OCI-LY7 (cell line): ENCODE measurements at regions not wholly inside any gene's neighbourhood (a gene's known extent, or its start where the extent isn't known, plus 50 kb on each side); places are given as distances from the start of the nearest gene placed in this dataset.

ENCODE experiments used
- BruUV-seq: library from RNA; stranded (reverse); fragments of 400-500 nt; replicated peaks from 2 replicates; lab custom pipeline; 2021; lab: Mats Ljungman, UMichigan
- CTCF ChIA-PET: fragments of 300-600 bp; sonication (Branson Sonifier 250); formaldehyde crosslinking; loops from one replicate; lab custom pipeline; 2022; ENCODE audit warnings: antibody characterized with exemption; ENCODE audit not compliant: unreplicated experiment; lab: Charles Lee
- POLR2A ChIA-PET: fragments of 300-600 bp; sonication (Branson Sonifier 250); formaldehyde crosslinking; loops from one replicate; lab custom pipeline; 2022; ENCODE audit warnings: antibody characterized with exemption; lab: Charles Lee
- DNase-seq: peaks from one replicate; pipeline ENCODE4 v3.0.0-alpha.2; 2015; ENCODE audit warnings: low spot score
- H2AFZ ChIP-seq: fragments of 200-600 bp; sonication (generic), shearing (Covaris generic); 2 replicates; pipeline ENCODE4 v1.6.1; 2014; ENCODE audit warnings: mild to moderate bottlenecking, antibody characterized with exemption, low read length, moderate library complexity
- H3K27ac ChIP-seq: fragments of 200-600 bp; sonication (generic); 2 replicates; pipeline ENCODE4 v1.5.1; 2014; ENCODE audit warnings: mixed run types, low read depth, mild to moderate bottlenecking, moderate library complexity, low read length, inconsistent platforms; ENCODE audit not compliant: poor library complexity, severe bottlenecking
- H3K36me3 ChIP-seq: fragments of 200-600 bp; sonication (generic); 2 replicates; pipeline ENCODE4 v1.6.1; 2014; ENCODE audit warnings: mild to moderate bottlenecking, antibody characterized with exemption, low read length, moderate library complexity, mixed read lengths; ENCODE audit not compliant: insufficient read depth
- H3K4me1 ChIP-seq: fragments of 200-600 bp; sonication (generic); 2 replicates; pipeline ENCODE4 v1.5.1; 2014; ENCODE audit warnings: mild to moderate bottlenecking, low read length; ENCODE audit not compliant: insufficient read depth, poor library complexity, severe bottlenecking
- H3K4me2 ChIP-seq: fragments of 200-600 bp; sonication (generic); 2 replicates; pipeline ENCODE4 v1.6.1; 2014; ENCODE audit warnings: mild to moderate bottlenecking, low read length
- H3K4me3 ChIP-seq: fragments of 200-600 bp; sonication (generic); 2 replicates; pipeline ENCODE4 v1.5.1; 2014; ENCODE audit warnings: mild to moderate bottlenecking, low read depth, low read length; ENCODE audit not compliant: poor library complexity, severe bottlenecking
- H3K79me2 ChIP-seq: fragments of 200-600 bp; sonication (generic); 2 replicates; pipeline ENCODE4 v1.6.1; 2016; ENCODE audit warnings: low read depth, mild to moderate bottlenecking, low read length, moderate library complexity, mixed read lengths; ENCODE audit not compliant: insufficient read depth
- H3K9me2 ChIP-seq: fragments of 200-600 bp; sonication (generic); 2 replicates; pipeline ENCODE4 v1.6.1; 2016; ENCODE audit warnings: mild to moderate bottlenecking, low read length, mixed read lengths; ENCODE audit not compliant: insufficient read depth
- H3K9me3 ChIP-seq: fragments of 200-600 bp; sonication (generic); 2 replicates; pipeline ENCODE4 v1.6.1; 2014; ENCODE audit warnings: mild to moderate bottlenecking, mixed run types, low read length, mixed read lengths
- H4K20me1 ChIP-seq: fragments of 200-600 bp; sonication (generic); 2 replicates; pipeline ENCODE4 v1.6.1; 2014; ENCODE audit warnings: mild to moderate bottlenecking, antibody characterized with exemption, low read length, moderate library complexity, mixed read lengths; ENCODE audit not compliant: insufficient read depth
- EZH2phosphoT487 ChIP-seq: fragments of 200-600 bp; sonication (generic); IDR thresholded peaks from 2 replicates; pipeline ENCODE4 v1.6.1; 2018; ENCODE audit warnings: low read depth, borderline replicate concordance, mild to moderate bottlenecking, mixed run types, antibody characterized with exemption, low read length, moderate library complexity, mixed read lengths
- intact Hi-C: fragments of 100-400 bp; cut with micrococcal nuclease; formaldehyde crosslinking; loops from one replicate; pipeline ENCODE4 v1.10.0; 2022; ENCODE audit not compliant: unreplicated experiment
- TF ChIP-seq, protein P1 (sequence below): fragments of 200-600 bp; sonication (generic); conservative IDR thresholded peaks from 2 replicates; pipeline ENCODE4 v1.5.1; 2014; ENCODE audit warnings: mild to moderate bottlenecking, antibody characterized with exemption, low read length, moderate library complexity, mixed read lengths

- no peaks in the 10 kb centered on the region for H3K9me3 ChIP-seq
- intact Hi-C loops = no loop called here
- ChIA-PET POLR2A (no interaction called here), CTCF (interaction anchor here (0.5 to 0.9 kb wide), 2 partner anchors 14 to 59 kb away, joined by 3 to 4 read pairs; no protein-coding TSS in a partner anchor)
- H3K79me2 ChIP-seq = no peaks in the 10 kb centered on the region
- no peaks in the 10 kb centered on the region for H3K36me3 ChIP-seq
- H3K4me2 ChIP-seq = no peak overlapping the region
- no peak overlapping the region for H3K27ac ChIP-seq
- H4K20me1 ChIP-seq = no peaks in the 10 kb centered on the region
- H3K4me3 ChIP-seq = no peak overlapping the region
- TF ChIP-seq EZH2phosphoT487 = no peak
- TF ChIP-seq, protein P1, sequence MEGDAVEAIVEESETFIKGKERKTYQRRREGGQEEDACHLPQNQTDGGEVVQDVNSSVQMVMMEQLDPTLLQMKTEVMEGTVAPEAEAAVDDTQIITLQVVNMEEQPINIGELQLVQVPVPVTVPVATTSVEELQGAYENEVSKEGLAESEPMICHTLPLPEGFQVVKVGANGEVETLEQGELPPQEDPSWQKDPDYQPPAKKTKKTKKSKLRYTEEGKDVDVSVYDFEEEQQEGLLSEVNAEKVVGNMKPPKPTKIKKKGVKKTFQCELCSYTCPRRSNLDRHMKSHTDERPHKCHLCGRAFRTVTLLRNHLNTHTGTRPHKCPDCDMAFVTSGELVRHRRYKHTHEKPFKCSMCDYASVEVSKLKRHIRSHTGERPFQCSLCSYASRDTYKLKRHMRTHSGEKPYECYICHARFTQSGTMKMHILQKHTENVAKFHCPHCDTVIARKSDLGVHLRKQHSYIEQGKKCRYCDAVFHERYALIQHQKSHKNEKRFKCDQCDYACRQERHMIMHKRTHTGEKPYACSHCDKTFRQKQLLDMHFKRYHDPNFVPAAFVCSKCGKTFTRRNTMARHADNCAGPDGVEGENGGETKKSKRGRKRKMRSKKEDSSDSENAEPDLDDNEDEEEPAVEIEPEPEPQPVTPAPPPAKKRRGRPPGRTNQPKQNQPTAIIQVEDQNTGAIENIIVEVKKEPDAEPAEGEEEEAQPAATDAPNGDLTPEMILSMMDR = no peak
- BruUV-seq = no TSS peak
- no peak overlapping the region for H2AFZ ChIP-seq
- H3K4me1 ChIP-seq = no peaks in the 10 kb centered on the region
- no peaks in the 10 kb centered on the region for H3K9me2 ChIP-seq
- DNase-seq = no peak
Measured at GRCh38 chrX:109943092-109943739, 59.7 kb upstream of the TMEM164 start.

DNA sequence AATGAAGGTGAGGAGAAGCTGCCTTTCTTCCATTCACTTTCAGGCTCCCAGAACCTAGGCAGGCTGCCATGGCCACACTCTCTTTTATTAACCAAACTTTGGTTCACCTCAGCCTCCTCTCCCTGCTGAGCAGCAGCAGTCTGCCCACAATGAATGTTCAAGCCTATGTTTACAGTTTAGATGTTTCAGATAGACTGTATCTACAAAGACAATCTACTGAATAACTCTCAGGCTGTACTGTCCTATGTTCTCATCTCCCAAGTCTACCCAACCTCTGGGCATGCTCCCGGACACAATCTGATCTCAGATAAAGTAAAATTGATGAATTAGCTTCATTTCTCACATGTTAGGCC is 59.2 kb upstream of the TMEM164 start:
- Histone ChIP-seq H3K9me2 (no peaks in the 10 kb centered on the region), H3K4me1 (no peaks in the 10 kb centered on the region), H3K4me3 (no peak overlapping the region), H2AFZ (no peak overlapping the region), H3K9me3 (no peaks in the 10 kb centered on the region), H4K20me1 (no peaks in the 10 kb centered on the region), H3K36me3 (no peaks in the 10 kb centered on the region), H3K79me2 (no peaks in the 10 kb centered on the region), H3K27ac (no peak overlapping the region), H3K4me2 (no peak overlapping the region)
- intact Hi-C loops = no loop called here
- ChIA-PET POLR2A (no interaction called here), CTCF (interaction anchor here (0.5 to 0.9 kb wide), 2 partner anchors 14 to 59 kb away, joined by 3 to 4 read pairs; no protein-coding TSS in a partner anchor)
- no peak for DNase-seq
- no TSS peak for BruUV-seq
- TF ChIP-seq, protein P1 = no peak
- no peak for TF ChIP-seq EZH2phosphoT487

DNA sequence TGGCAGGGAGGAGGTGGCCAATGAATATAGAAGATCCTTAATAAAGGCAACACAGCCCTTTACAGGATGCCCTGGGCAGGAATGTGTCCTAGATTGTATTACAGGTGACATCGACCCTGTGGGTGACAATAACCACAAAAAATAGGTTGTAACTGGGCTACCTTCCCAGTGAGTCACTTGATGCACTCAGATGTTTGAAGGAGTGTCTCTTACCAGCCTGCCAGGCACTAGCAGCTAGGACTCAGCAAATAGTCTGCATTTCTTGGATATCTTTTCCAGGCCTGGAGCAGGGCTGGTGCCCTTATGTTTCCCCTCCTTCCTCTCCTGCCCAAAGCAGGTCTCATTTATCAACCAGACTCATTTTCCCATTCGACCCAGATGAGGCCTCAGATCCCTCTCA is 50.9 kb upstream of the TMEM164 start:
- DNase-seq = no peak
- H3K36me3 ChIP-seq = no peaks in the 10 kb centered on the region
- no peak overlapping the region for H2AFZ ChIP-seq
- no peaks in the 10 kb centered on the region for H4K20me1 ChIP-seq
- ChIA-PET CTCF (no interaction called here), POLR2A (no interaction called here)
- H3K4me1 ChIP-seq = no peaks in the 10 kb centered on the region
- H3K9me3 ChIP-seq = no peaks in the 10 kb centered on the region
- no peak for TF ChIP-seq EZH2phosphoT487
- TF ChIP-seq, protein P1 = no peak
- no peak overlapping the region for H3K4me2 ChIP-seq
- no peak overlapping the region for H3K27ac ChIP-seq
- H3K9me2 ChIP-seq = no peaks in the 10 kb centered on the region
- intact Hi-C loops = no loop called here
- no peaks in the 10 kb centered on the region for H3K79me2 ChIP-seq
- no peak overlapping the region for H3K4me3 ChIP-seq
- BruUV-seq = no TSS peak
